Heart left ventricle (tissue), 16 donors: ENCODE measurements at regions not wholly inside any gene's neighbourhood (a gene's known extent, or its start where the extent isn't known, plus 50 kb on each side); places are given as distances from the start of the nearest gene placed in this dataset.

Experiments
- ATAC-seq, 4 donors: fragments of 200-7000 bp; cut with Tn5 transposase; one replicate each; pipeline ENCODE4 v1.9.1; 2020 to 2022; ENCODE audit warnings: moderate library complexity in 4 of 4, mild to moderate bottlenecking in 3 of 4, moderate number of reproducible peaks in 1 of 4
- DNase-seq, 5 donors: peaks; one replicate each; pipeline ENCODE4 v3.0.0-alpha.2; 2020
- H3K27ac ChIP-seq, 12 donors: fragments of 200-600 bp; sonication (generic) in 4 of 12; one replicate each; pipeline versions ENCODE4 v1.5.0 to v1.8.0; 2016 to 2022; ENCODE audit warnings: mild to moderate bottlenecking in 2 of 12
- H3K27me3 ChIP-seq, 9 donors: fragments of 200-600 bp; sonication (generic) in 2 of 9; one replicate each; pipeline versions ENCODE4 v1.5.1 to v1.8.0; 2016 to 2022; ENCODE audit warnings: mild to moderate bottlenecking in 3 of 9
- H3K36me3 ChIP-seq, 9 donors: fragments of 200-600 bp; sonication (generic) in 2 of 9; one replicate each; pipeline versions ENCODE4 v1.5.0 to v1.8.0; 2018 to 2022; ENCODE audit warnings: mild to moderate bottlenecking in 2 of 9
- H3K4me1 ChIP-seq, 12 donors: fragments of 200-600 bp; sonication (generic) in 4 of 12; one replicate each; pipeline versions ENCODE4 v1.5.0 to v1.8.0; 2016 to 2022; ENCODE audit warnings: mild to moderate bottlenecking in 3 of 12
- H3K4me3 ChIP-seq, 12 donors: fragments of 200-600 bp; sonication (generic) in 4 of 12; one replicate each; pipeline versions ENCODE4 v1.5.0 to v1.8.0; 2017 to 2022; ENCODE audit warnings: mild to moderate bottlenecking in 9 of 12, moderate library complexity in 4 of 12
- H3K9me3 ChIP-seq, 12 donors: fragments of 200-600 bp; sonication (generic) in 4 of 12; one replicate each; pipeline versions ENCODE4 v1.5.0 to v1.8.0; 2016 to 2022; ENCODE audit warnings: mild to moderate bottlenecking in 1 of 12
- CTCF ChIP-seq, 12 donors: fragments of 200-600 bp; sonication (generic) in 4 of 12; IDR thresholded peaks; one replicate each; pipeline versions ENCODE4 v1.5.0 to v1.8.0; 2018 to 2022; ENCODE audit warnings: antibody characterized with exemption in 12 of 12, mild to moderate bottlenecking in 5 of 12
- POLR2A ChIP-seq, 2 donors: fragments of 450-650 bp; IDR thresholded peaks; one replicate each; pipeline ENCODE4 v1.6.1; 2017; ENCODE audit warnings: antibody characterized with exemption in 2 of 2, mild to moderate bottlenecking in 2 of 2, moderate library complexity in 2 of 2
- WGBS, 4 donors: extraction: QIAGEN DNeasy Blood & Tissue Kit in 2 of 4; methylation state at CpG; one replicate each; pipeline versions ENCODE4 v1.1.5 to v1.1.7; 2013 to 2018; 5-methylcytosine and 5-hydroxymethylcytosine counted together
- intact Hi-C, 10 donors: fragments of 100-400 bp; cut with DNase I; formaldehyde crosslinking; loops; one replicate each; pipeline versions ENCODE4 v1.11.1 to v1.14.2; 2022
- donor health status: ischemic (EF 13 %, LVEDD 7.1; RV severe dilation, severe dysfunction).
- donor health status: healthy with polysubstance abuse.
- donor health status: DM: no; HTN: yes; CAD: no.
- donor health status: DM: no; HTN: no; CAD: no.
- donor health status: ischemic (EF 25% LVEDD 6.9; RV normal size, moderate dysfunction).
- donor health status: ischemic (EF 25% LVEDD 5.7; RV mildly dilated, moderate dysfunction).
- donor health status: healthy.
- donor health status: DM: yes; HTN: yes; CAD: no.
- donor health status: ischemic (EF 35%, LVEDD 5.7; RV mildly dilated, moderate dysfunction).
- donor health status: nonischemic (EF 11% LVEDD 7.7; RV severe dilation, severe dysfunction).
- donor health status: DM: yes; HTN: yes; CAD: no.
- donor health status: PGD.
- donor health status: ischemic (EF 29% LVEDD 5.4; RV normal size, mild dysfunction).
- donor health status: nonischemic (EF 23%, LVEDD 6.1; RV moderate dilation, normal function).

GRCh38 chr7:51481421-51481820, 164.8 kb upstream of the COBL start:
- no peak for TF ChIP-seq CTCF (IDR thresholded peaks at IDR 0.05)
- no peak for TF ChIP-seq POLR2A (IDR thresholded peaks at IDR 0.05)
- no peak overlapping the region for H3K27ac ChIP-seq
- H3K36me3 ChIP-seq: no peaks in the 10 kb centered on the region
- H3K9me3 ChIP-seq: no peaks in the 10 kb centered on the region
- WGBS, 4 donors: 80 to 85% (median 82%) methylated on average over 3 of the region's 3 CpGs
- H3K4me1 ChIP-seq: no peaks in the 10 kb centered on the region
- ATAC-seq (no peak), DNase-seq (no peak)
- no peak overlapping the region for H3K4me3 ChIP-seq
- intact Hi-C loops: no loop called here
- H3K27me3 ChIP-seq: peaks cover 0 to 8% (median 0%) of the 10 kb centered on the region in 9 donors

GRCh38 chr7:51477819-51478218, 161.2 kb upstream of the COBL start:
- 86 to 93% (median 91%) methylated on average over 17 of the region's 17 CpGs for WGBS, 4 donors
- intact Hi-C loops: no loop called here
- H3K27ac ChIP-seq: no peak overlapping the region
- no peaks in the 10 kb centered on the region for H3K9me3 ChIP-seq
- H3K4me1 ChIP-seq: no peaks in the 10 kb centered on the region
- TF ChIP-seq CTCF (IDR thresholded peaks at IDR 0.05) (no peak), POLR2A (IDR thresholded peaks at IDR 0.05) (no peak)
- H3K4me3 ChIP-seq: no peak overlapping the region
- H3K27me3 ChIP-seq: peaks cover 0 to 13% (median 0%) of the 10 kb centered on the region in 9 donors
- H3K36me3 ChIP-seq: no peaks in the 10 kb centered on the region
- no peak for ATAC-seq
- no peak for DNase-seq

- Histone ChIP-seq H3K4me3 (no peak overlapping the region), H3K4me1 (no peaks in the 10 kb centered on the region), H3K27ac (no peak overlapping the region), H3K27me3 (peaks cover 0 to 18% (median 0%) of the 10 kb centered on the region in 9 donors), H3K36me3 (no peaks in the 10 kb centered on the region), H3K9me3 (no peaks in the 10 kb centered on the region)
- no peak for DNase-seq
- intact Hi-C loops: no loop called here
- no peak for TF ChIP-seq CTCF (IDR thresholded peaks at IDR 0.05)
- TF ChIP-seq POLR2A (IDR thresholded peaks at IDR 0.05): no peak
- ATAC-seq: peak in 1 of 4 donors; percentile 35
- 77 to 93% (median 86%) methylated on average over 7 to 8 of the region's 8 CpGs for WGBS, 4 donors
Measured at GRCh38 chr7:51477323-51477722, 160.7 kb upstream of the COBL start.

GRCh38 chr7:51476026-51476425, 159.4 kb upstream of the COBL start:
- no peak for TF ChIP-seq POLR2A (IDR thresholded peaks at IDR 0.05)
- no peak for TF ChIP-seq CTCF (IDR thresholded peaks at IDR 0.05)
- H3K4me1 ChIP-seq: peaks cover 0 to 3% (median 0%) of the 10 kb centered on the region in 12 donors
- no peaks in the 10 kb centered on the region for H3K36me3 ChIP-seq
- H3K27ac ChIP-seq: no peak overlapping the region
- DNase-seq (no peak), ATAC-seq (no peak)
- H3K4me3 ChIP-seq: no peak overlapping the region
- 77 to 90% (median 80%) methylated on average over 13 of the region's 13 CpGs for WGBS, 4 donors
- H3K27me3 ChIP-seq: peaks cover 0 to 24% (median 7%) of the 10 kb centered on the region in 9 donors
- intact Hi-C loops: no loop called here
- H3K9me3 ChIP-seq: no peaks in the 10 kb centered on the region
